ENCODE measurements at regions not wholly inside any gene's neighbourhood (a gene's known extent, or its start where the extent isn't known, plus 50 kb on each side); places are given as distances from the start of the nearest gene placed in this dataset.

- TF ChIP-seq POLR2A (IDR thresholded peaks at IDR 0.05; ENCODE audit: low read depth, low read length) (no peak), TAF1 (IDR thresholded peaks at IDR 0.05; ENCODE audit: borderline replicate concordance, low read depth, low read length) (no peak)
Observed at GRCh38 chr13:86383151-86383550, 583.9 kb upstream of the SLITRK6 start.
